ENCODE measurements at regions not wholly inside any gene's neighbourhood (a gene's known extent, or its start where the extent isn't known, plus 50 kb on each side); places are given as distances from the start of the nearest gene placed in this dataset.

DNA sequence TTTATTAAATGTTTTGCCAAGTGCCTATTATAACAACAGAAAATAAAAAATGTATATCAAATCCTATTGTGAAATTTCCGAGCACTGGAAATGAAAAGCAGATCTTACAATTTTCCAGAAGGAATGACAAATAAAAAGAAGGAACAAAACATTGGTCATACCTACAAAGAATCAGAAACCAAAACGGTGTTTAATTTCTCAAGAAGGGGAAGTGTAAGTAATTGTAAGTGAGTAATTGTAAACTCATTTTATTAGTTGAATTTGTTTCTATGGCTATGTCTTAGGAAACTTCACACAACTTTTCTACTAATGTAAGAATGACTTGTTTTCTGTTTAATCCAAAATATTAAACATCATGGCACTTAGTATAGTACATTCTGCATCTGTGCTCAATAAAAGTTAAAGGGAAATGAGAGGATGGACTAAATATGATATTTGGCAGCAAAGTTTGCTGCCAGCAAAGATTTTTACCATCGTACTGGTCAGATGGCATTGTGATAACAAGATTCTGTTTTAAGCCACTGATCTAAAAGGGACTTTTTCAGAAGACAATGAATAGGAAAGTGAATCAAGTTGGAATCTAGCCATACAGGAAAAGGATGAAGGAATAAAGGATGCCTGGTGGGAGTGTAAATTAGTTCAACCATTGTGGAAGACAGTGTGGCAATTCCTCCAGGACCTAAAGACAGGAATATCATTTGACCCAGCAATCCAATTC, 232.4 kb downstream of the NFKBIZ start:
- no peak for TF ChIP-seq POLR2A (IDR thresholded peaks at IDR 0.05)
- TF ChIP-seq, protein P1, sequence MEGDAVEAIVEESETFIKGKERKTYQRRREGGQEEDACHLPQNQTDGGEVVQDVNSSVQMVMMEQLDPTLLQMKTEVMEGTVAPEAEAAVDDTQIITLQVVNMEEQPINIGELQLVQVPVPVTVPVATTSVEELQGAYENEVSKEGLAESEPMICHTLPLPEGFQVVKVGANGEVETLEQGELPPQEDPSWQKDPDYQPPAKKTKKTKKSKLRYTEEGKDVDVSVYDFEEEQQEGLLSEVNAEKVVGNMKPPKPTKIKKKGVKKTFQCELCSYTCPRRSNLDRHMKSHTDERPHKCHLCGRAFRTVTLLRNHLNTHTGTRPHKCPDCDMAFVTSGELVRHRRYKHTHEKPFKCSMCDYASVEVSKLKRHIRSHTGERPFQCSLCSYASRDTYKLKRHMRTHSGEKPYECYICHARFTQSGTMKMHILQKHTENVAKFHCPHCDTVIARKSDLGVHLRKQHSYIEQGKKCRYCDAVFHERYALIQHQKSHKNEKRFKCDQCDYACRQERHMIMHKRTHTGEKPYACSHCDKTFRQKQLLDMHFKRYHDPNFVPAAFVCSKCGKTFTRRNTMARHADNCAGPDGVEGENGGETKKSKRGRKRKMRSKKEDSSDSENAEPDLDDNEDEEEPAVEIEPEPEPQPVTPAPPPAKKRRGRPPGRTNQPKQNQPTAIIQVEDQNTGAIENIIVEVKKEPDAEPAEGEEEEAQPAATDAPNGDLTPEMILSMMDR (IDR thresholded peaks at IDR 0.05): no peak
